Vagina (tissue), 2 donors: ENCODE measurements at regions not wholly inside any gene's neighbourhood (a gene's known extent, or its start where the extent isn't known, plus 50 kb on each side); places are given as distances from the start of the nearest gene placed in this dataset.

Experiments used
- DNase-seq, 2 donors: peaks; one replicate each; pipeline ENCODE4 v3.0.0-alpha.2; 2017; ENCODE audit errors: extremely low spot score in 2 of 2
- H3K27ac ChIP-seq: fragments of 200-600 bp; sonication (generic); one replicate; pipeline ENCODE4 v1.5.1; 2019
- H3K27me3 ChIP-seq: fragments of 200-600 bp; sonication (generic); one replicate; pipeline ENCODE4 v1.5.1; 2019
- H3K36me3 ChIP-seq, 2 donors: fragments of 200-600 bp; sonication (generic); one replicate each; pipeline ENCODE4 v1.5.1; 2017 to 2019
- H3K4me1 ChIP-seq: fragments of 200-600 bp; sonication (generic); one replicate; pipeline ENCODE4 v1.5.1; 2019
- H3K4me3 ChIP-seq, 2 donors: fragments of 200-600 bp; sonication (generic); 1 replicate in 1 of 2; 2 replicates in 1 of 2; pipeline ENCODE4 v1.5.1; 2016 to 2019
- H3K9me3 ChIP-seq: fragments of 200-600 bp; sonication (generic); one replicate; pipeline ENCODE4 v1.5.1; 2019
- POLR2A ChIP-seq, 2 donors: fragments of 450-650 bp; IDR thresholded peaks; one replicate each; pipeline ENCODE4 v1.6.1; 2017; ENCODE audit warnings: antibody characterized with exemption in 2 of 2, mild to moderate bottlenecking in 2 of 2, moderate library complexity in 2 of 2
- POLR2AphosphoS5 ChIP-seq, 2 donors: sonication (generic); formaldehyde crosslinking; IDR thresholded peaks; one replicate each; pipeline ENCODE4 v1.9.0; 2017; ENCODE audit warnings: antibody characterized with exemption in 2 of 2, mild to moderate bottlenecking in 2 of 2, low read depth in 1 of 2; ENCODE audit not compliant: insufficient read depth in 1 of 2
- intact Hi-C: fragments of 100-400 bp; cut with DNase I; formaldehyde crosslinking; loops from one replicate; pipeline ENCODE4 v1.15.1; 2023
- TF ChIP-seq, protein P1 (sequence below), 3 experiments: fragments of 450-650 bp in 2 of 3; fragments of 200-600 bp in 1 of 3; sonication (generic) in 1 of 3; IDR thresholded peaks; one replicate each; pipeline ENCODE4 v1.5.1; 2017 to 2019; ENCODE audit warnings: antibody characterized with exemption in 3 of 3, mild to moderate bottlenecking in 2 of 3, moderate library complexity in 2 of 3

DNA sequence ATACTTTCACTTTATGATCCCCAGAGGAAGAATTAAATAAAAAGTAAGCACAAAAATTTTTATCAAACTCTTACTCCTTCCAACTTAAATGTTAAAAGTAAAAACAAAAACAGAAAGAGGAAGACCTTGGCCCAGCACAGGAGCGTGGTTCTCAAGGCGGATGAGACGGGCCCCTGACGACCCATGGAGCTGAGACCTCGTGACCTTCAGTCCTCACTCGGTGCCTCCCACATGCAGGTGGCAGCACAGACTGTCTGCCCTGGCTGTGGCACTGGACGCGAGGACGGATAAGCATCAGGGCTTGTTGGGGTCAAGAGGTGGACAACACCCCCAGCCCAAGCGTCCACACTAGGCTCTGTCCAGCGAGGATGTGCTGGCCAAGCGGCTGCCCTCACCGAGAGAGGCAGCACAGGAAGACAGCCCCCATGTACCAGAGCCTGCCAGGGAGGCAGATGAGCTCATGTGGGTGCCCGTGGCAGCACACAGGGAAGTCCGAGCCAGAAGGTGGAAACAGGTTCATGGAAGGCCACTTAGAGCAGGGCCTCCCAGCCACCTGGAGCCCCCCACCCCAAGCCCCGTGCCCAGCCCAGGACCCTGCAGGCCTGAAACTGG lies 1389.8 kb downstream of the TBC1D22A start:
- no peak for DNase-seq
- Histone ChIP-seq H3K36me3 (no peaks in the 10 kb centered on the region), H3K4me1 (no peaks in the 10 kb centered on the region), H3K9me3 (no peaks in the 10 kb centered on the region), H3K27ac (no peak overlapping the region), H3K27me3 (no peaks in the 10 kb centered on the region), H3K4me3 (no peak overlapping the region)
- intact Hi-C loops: no loop called here
- TF ChIP-seq, protein P1, sequence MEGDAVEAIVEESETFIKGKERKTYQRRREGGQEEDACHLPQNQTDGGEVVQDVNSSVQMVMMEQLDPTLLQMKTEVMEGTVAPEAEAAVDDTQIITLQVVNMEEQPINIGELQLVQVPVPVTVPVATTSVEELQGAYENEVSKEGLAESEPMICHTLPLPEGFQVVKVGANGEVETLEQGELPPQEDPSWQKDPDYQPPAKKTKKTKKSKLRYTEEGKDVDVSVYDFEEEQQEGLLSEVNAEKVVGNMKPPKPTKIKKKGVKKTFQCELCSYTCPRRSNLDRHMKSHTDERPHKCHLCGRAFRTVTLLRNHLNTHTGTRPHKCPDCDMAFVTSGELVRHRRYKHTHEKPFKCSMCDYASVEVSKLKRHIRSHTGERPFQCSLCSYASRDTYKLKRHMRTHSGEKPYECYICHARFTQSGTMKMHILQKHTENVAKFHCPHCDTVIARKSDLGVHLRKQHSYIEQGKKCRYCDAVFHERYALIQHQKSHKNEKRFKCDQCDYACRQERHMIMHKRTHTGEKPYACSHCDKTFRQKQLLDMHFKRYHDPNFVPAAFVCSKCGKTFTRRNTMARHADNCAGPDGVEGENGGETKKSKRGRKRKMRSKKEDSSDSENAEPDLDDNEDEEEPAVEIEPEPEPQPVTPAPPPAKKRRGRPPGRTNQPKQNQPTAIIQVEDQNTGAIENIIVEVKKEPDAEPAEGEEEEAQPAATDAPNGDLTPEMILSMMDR (IDR thresholded peaks at IDR 0.05): no peak
- TF ChIP-seq POLR2A (IDR thresholded peaks at IDR 0.05): no peak
- TF ChIP-seq POLR2AphosphoS5 (IDR thresholded peaks at IDR 0.05; ENCODE audit: insufficient read depth in 1 of 2, low read depth in 1 of 2): no peak

DNA sequence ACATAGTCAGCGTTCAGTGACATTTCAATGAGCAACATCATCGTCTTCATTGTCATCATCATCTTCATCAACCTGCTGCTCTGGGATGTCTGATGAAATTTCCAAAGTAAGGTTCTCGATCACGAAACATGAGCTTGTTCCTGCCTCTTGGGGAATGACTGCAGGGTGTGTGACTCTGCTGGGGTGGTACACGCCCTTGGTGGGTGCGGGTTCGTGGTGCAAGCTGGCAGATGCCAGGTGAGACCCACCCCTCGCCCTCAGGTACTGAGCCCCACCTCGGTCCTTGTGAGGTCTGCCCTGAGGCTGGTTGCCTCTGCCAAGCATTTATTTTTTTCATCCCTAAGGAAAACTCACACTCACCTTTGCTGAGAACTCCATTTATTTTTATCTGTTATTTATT lies 1389.2 kb downstream of the TBC1D22A start:
- TF ChIP-seq POLR2A (IDR thresholded peaks at IDR 0.05): no peak
- no peaks in the 10 kb centered on the region for H3K36me3 ChIP-seq
- H3K4me3 ChIP-seq: no peak overlapping the region
- H3K27me3 ChIP-seq: no peaks in the 10 kb centered on the region
- intact Hi-C loops: no loop called here
- H3K4me1 ChIP-seq: no peaks in the 10 kb centered on the region
- H3K9me3 ChIP-seq: no peaks in the 10 kb centered on the region
- no peak overlapping the region for H3K27ac ChIP-seq
- no peak for DNase-seq

DNA sequence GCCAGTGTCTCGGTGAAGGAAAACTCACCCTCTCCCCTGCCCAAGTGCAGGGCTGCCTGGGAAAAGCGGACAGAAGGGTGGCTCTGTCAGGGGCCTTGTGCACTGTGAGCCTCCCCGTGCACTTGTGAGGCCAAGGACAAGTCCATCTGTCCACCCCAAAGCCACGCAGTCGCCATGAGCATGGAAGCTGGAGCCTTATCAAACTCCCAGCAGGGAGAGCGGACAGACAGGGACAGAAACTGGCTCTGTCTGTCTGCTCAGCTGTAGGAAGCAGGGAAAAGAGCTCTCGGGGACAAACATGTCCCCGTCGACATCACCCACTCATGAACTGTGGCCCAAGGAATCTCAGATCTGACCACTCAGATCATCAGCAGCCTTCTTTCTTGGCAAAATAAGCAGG lies 1385.4 kb downstream of the TBC1D22A start:
- intact Hi-C loops: no loop called here
- no peak overlapping the region for H3K27ac ChIP-seq
- H3K27me3 ChIP-seq: no peaks in the 10 kb centered on the region
- TF ChIP-seq, protein P1 (IDR thresholded peaks at IDR 0.05): no peak
- TF ChIP-seq POLR2A (IDR thresholded peaks at IDR 0.05) (no peak), POLR2AphosphoS5 (IDR thresholded peaks at IDR 0.05; ENCODE audit: insufficient read depth in 1 of 2, low read depth in 1 of 2) (no peak)
- DNase-seq: no peak
- no peak overlapping the region for H3K4me3 ChIP-seq
- H3K9me3 ChIP-seq: no peaks in the 10 kb centered on the region
- H3K36me3 ChIP-seq: no peaks in the 10 kb centered on the region
- H3K4me1 ChIP-seq: no peaks in the 10 kb centered on the region

DNA sequence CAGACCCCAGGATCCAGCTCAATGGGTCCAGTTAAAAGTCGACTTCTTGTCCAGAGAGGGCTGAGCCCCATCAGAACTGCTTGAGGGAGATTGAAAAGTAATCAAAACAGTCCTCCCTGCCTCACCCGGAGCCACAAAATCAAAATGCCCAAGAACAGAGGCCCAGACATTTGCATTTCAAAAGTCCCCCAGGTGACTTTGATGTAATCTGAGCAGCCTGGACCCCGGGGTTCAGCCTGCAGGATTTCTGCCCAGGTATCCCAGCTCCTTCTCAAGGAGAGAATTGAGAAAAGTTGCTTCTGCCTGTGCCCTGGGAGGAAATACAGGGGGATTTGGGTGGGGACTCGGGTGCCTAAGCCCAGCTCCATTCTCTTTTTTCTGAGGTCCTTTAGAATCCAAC lies 1385.0 kb downstream of the TBC1D22A start:
- intact Hi-C loops: no loop called here
- Histone ChIP-seq H3K4me3 (no peak overlapping the region), H3K36me3 (no peaks in the 10 kb centered on the region), H3K4me1 (no peaks in the 10 kb centered on the region), H3K27ac (no peak overlapping the region), H3K9me3 (no peaks in the 10 kb centered on the region), H3K27me3 (no peaks in the 10 kb centered on the region)
- TF ChIP-seq POLR2AphosphoS5 (IDR thresholded peaks at IDR 0.05; ENCODE audit: insufficient read depth in 1 of 2, low read depth in 1 of 2): no peak
- peak in 1 of 2 donors; percentile 37 for DNase-seq

DNA sequence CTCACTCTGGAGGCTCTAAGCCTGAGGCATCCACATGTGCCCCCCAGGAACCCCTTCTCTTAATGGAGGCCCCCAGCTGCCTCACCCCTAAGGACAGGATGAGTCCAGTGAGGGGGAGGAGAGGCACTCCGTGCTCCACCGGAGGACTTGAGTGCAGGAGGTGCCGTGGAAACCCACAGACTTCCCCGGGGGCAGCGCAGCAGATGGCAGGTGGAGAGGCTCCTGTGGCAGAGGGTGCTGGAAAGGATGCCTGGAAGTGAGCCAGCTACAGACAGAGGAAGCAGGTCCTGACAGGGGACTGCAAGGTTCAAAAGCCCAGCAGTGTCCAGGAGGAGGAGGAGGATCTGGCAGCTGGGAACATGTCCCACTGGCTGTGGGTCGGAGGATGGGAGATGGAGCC lies 1384.0 kb downstream of the TBC1D22A start:
- Histone ChIP-seq H3K27ac (no peak overlapping the region), H3K9me3 (no peaks in the 10 kb centered on the region), H3K4me3 (no peak overlapping the region), H3K36me3 (no peaks in the 10 kb centered on the region), H3K27me3 (no peaks in the 10 kb centered on the region), H3K4me1 (no peaks in the 10 kb centered on the region)
- TF ChIP-seq POLR2A (IDR thresholded peaks at IDR 0.05): no peak
- TF ChIP-seq, protein P1 (IDR thresholded peaks at IDR 0.05): no peak
- no peak for TF ChIP-seq POLR2AphosphoS5 (IDR thresholded peaks at IDR 0.05; ENCODE audit: insufficient read depth in 1 of 2, low read depth in 1 of 2)
- intact Hi-C loops: no loop called here
- DNase-seq: peak; percentile 29 to 70

DNA sequence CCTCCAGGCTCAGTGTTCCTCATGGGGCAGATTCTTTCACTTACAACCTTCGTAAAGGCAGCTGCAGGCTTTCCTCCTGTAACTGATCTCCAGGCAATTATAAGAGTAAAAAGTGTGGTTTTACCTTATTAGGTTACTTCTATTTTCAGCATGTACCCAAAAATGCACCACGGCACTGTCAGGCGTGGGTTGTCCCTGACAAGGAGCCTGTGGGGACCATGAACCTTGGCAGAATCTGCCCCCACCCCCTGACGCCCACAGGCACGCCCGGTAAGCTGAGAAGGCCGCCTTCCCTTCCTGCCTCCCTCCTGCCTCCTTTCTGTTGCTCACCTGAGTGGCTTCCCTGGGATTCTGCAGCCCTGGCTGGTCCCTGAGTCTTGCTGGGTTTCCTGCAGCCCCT lies 1383.3 kb downstream of the TBC1D22A start:
- H3K4me3 ChIP-seq: no peak overlapping the region
- TF ChIP-seq POLR2A (IDR thresholded peaks at IDR 0.05): no peak
- no peak for TF ChIP-seq POLR2AphosphoS5 (IDR thresholded peaks at IDR 0.05; ENCODE audit: insufficient read depth in 1 of 2, low read depth in 1 of 2)
- TF ChIP-seq, protein P1 (IDR thresholded peaks at IDR 0.05): no peak
- DNase-seq: peak; percentile 10 to 74
- no peaks in the 10 kb centered on the region for H3K36me3 ChIP-seq
- intact Hi-C loops: no loop called here
- no peaks in the 10 kb centered on the region for H3K4me1 ChIP-seq
- no peak overlapping the region for H3K27ac ChIP-seq
- H3K9me3 ChIP-seq: no peaks in the 10 kb centered on the region
- H3K27me3 ChIP-seq: no peaks in the 10 kb centered on the region
